ENCODE measurements at regions not wholly inside any gene's neighbourhood (a gene's known extent, or its start where the extent isn't known, plus 50 kb on each side); places are given as distances from the start of the nearest gene placed in this dataset.

DNA sequence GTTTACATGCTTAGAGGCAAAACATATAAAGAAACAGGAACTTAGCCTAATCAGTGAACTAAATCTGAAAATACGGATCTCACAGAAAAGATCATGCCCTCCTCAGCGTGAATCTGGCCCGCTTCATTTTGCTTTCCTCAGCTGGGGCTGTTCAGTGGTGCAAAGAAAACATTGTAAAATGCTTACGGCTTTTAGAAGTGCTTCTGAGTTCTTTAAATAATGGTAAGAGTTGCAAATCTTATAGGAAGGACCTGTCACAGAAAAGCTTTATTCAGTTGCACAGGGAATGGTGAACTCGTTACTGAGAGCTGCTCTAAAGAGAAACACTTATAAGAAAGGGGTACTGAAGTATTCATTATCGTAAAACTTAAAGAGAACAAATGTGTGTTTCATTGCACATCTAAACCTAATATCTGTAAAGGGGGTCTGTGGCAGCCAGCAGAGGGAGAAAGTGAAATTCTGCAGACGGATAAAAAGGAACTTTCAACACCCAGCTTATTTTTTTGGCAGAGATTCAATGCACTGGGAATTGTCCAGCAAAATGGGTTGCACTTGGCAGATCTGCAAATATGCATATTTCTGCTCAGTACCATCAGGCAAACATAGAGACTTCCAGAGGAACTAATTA, 139.2 kb upstream of the ANK2 start:
- TF ChIP-seq ZNF274 (IDR thresholded peaks at IDR 0.05; ENCODE audit: borderline replicate concordance, low read depth, low read length) = no peak
- TF ChIP-seq, protein P1, sequence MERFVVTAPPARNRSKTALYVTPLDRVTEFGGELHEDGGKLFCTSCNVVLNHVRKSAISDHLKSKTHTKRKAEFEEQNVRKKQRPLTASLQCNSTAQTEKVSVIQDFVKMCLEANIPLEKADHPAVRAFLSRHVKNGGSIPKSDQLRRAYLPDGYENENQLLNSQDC (CRISPR knock-in tag; IDR thresholded peaks at IDR 0.05) = no peak
- BruUV-seq (replicated peaks) = no TSS peak
- FAIRE-seq (no peak), ATAC-seq (no peak), DNase-seq (ENCODE audit: extremely low read depth in 1 of 4, low spot score in 3 of 4) (no peak)
- intact Hi-C loops (cut with micrococcal nuclease) = no loop called here
- 0% methylated on average over 7 of the region's 7 CpGs for WGBS (ENCODE audit: insufficient coverage, low coverage, missing lambda C conversion rate)
- H4K20me1 ChIP-seq (replicated peaks; ENCODE audit: control insufficient read depth, insufficient read depth, low read length) = no peaks in the 10 kb centered on the region
- no peak overlapping the region for H3K27ac ChIP-seq (ENCODE audit: extremely low read depth, low read depth, low read length)
- H3K36me3 ChIP-seq (ENCODE audit: control insufficient read depth, insufficient read depth, low read length) = no peaks in the 10 kb centered on the region
- no peaks in the 10 kb centered on the region for H3K27me3 ChIP-seq (ENCODE audit: control insufficient read depth in 2 of 2, insufficient read depth in 2 of 2, low read length in 2 of 2)
- no peaks in the 10 kb centered on the region; a peak in 1 of 5 replicates for H3K4me1 ChIP-seq (replicated peaks in 1 of 2; ENCODE audit: control insufficient read depth in 2 of 2, insufficient read depth in 2 of 2, low read length in 2 of 2)
- no peaks in the 10 kb centered on the region for H3K9me3 ChIP-seq (replicated peaks; ENCODE audit: control insufficient read depth, insufficient read depth, low read depth, low read length)
- no peak overlapping the region for H3K9ac ChIP-seq (ENCODE audit: insufficient read depth in 1 of 2, low read depth in 2 of 2, low read length in 2 of 2)
- ChIA-PET POLR2A (interaction anchor here (1.3 kb wide), 1 partner anchor 14 kb away, joined by 4 read pairs; no protein-coding TSS in a partner anchor), CTCF (ENCODE audit: low intra/inter-chr PET ratio) (interaction anchor here (0.7 kb wide), 1 partner anchor 1472 kb away, joined by 3 read pairs; no protein-coding TSS in a partner anchor)
- no peak overlapping the region for H3K4me2 ChIP-seq (ENCODE audit: insufficient read depth, low read length)
- no peak overlapping the region for H3K4me3 ChIP-seq
- H3K79me2 ChIP-seq (ENCODE audit: control insufficient read depth, insufficient read depth, low read length) = no peaks in the 10 kb centered on the region
- no peak overlapping the region for H2AFZ ChIP-seq (ENCODE audit: low read depth, low read length)
- in situ Hi-C loops (cut with MboI) = no loop called here
- no peaks in the 10 kb centered on the region for H3K9me1 ChIP-seq (ENCODE audit: control insufficient read depth, insufficient read depth, low read length)

DNA sequence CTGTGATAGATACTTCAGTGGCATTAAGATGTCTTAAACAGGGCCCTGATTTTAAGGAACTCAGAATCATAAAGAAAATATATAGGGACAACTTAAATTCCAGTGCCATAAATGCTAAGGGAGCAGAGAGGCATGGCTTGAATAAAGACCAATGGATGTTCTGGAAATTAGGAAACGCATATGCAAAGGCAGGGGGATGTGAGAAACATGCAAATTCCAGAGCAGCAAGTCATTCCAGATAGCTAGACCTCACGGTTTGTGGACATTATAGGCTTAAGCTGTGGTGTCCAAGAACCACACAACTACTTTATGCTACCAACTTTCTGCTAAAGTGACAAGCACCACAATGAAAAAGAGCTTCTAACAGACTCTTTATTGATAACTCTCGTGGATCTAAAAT, 132.6 kb upstream of the ANK2 start:
- H3K4me1 ChIP-seq (replicated peaks in 1 of 2; ENCODE audit: control insufficient read depth in 2 of 2, insufficient read depth in 2 of 2, low read length in 2 of 2) = no peaks in the 10 kb centered on the region
- no peaks in the 10 kb centered on the region for H3K36me3 ChIP-seq (ENCODE audit: control insufficient read depth, insufficient read depth, low read length)
- POLR2A ChIA-PET = no interaction called here
- no TSS peak for BruUV-seq (replicated peaks)
- DNase-seq (ENCODE audit: extremely low read depth in 1 of 4, low spot score in 3 of 4) = no peak
- no peaks in the 10 kb centered on the region for H4K20me1 ChIP-seq (replicated peaks; ENCODE audit: control insufficient read depth, insufficient read depth, low read length)
- no peak overlapping the region for H3K27ac ChIP-seq (ENCODE audit: extremely low read depth, low read depth, low read length)
- no peak for ATAC-seq
- no peak overlapping the region for H3K4me2 ChIP-seq (ENCODE audit: insufficient read depth, low read length)
- H3K9me1 ChIP-seq (ENCODE audit: control insufficient read depth, insufficient read depth, low read length) = no peaks in the 10 kb centered on the region
- no peak overlapping the region for H3K4me3 ChIP-seq
- 2% methylated on average over 3 of the region's 3 CpGs for whole genome bisulfite sequencing (ENCODE audit: insufficient coverage, low coverage, missing lambda C conversion rate)
- no peaks in the 10 kb centered on the region for H3K79me2 ChIP-seq (ENCODE audit: control insufficient read depth, insufficient read depth, low read length)
- H3K9ac ChIP-seq (ENCODE audit: insufficient read depth in 1 of 2, low read depth in 2 of 2, low read length in 2 of 2) = no peak overlapping the region
- in situ Hi-C loops (cut with MboI) = no loop called here
- FAIRE-seq = no peak
- H2AFZ ChIP-seq (ENCODE audit: low read depth, low read length) = no peak overlapping the region
- no peaks in the 10 kb centered on the region for H3K9me3 ChIP-seq (replicated peaks; ENCODE audit: control insufficient read depth, insufficient read depth, low read depth, low read length)
- intact Hi-C loops (cut with micrococcal nuclease) = no loop called here
- CTCF ChIA-PET (ENCODE audit: low intra/inter-chr PET ratio) = no interaction called here
- H3K27me3 ChIP-seq (ENCODE audit: control insufficient read depth in 2 of 2, insufficient read depth in 2 of 2, low read length in 2 of 2) = no peaks in the 10 kb centered on the region
- TF ChIP-seq NCOA2 (IDR thresholded peaks at IDR 0.05; ENCODE audit: partially characterized antibody in 2 of 2) = no peak
- no peak for TF ChIP-seq CBX5 (IDR thresholded peaks at IDR 0.05; ENCODE audit: borderline replicate concordance, low read depth)
- no peak for TF ChIP-seq ZNF707 (CRISPR knock-in tag; conservative IDR thresholded peaks at IDR 0.05)
- TF ChIP-seq, protein P2, sequence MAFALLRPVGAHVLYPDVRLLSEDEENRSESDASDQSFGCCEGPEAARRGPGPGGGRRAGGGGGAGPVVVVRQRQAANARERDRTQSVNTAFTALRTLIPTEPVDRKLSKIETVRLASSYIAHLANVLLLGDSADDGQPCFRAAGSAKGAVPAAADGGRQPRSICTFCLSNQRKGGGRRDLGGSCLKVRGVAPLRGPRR (CRISPR knock-in tag; IDR thresholded peaks at IDR 0.05) = no peak
- no peak for TF ChIP-seq TRIM24 (IDR thresholded peaks at IDR 0.05)
- no peak for TF ChIP-seq PURB (CRISPR knock-in tag; IDR thresholded peaks at IDR 0.05; ENCODE audit: low read depth)
- TF ChIP-seq, protein P3, sequence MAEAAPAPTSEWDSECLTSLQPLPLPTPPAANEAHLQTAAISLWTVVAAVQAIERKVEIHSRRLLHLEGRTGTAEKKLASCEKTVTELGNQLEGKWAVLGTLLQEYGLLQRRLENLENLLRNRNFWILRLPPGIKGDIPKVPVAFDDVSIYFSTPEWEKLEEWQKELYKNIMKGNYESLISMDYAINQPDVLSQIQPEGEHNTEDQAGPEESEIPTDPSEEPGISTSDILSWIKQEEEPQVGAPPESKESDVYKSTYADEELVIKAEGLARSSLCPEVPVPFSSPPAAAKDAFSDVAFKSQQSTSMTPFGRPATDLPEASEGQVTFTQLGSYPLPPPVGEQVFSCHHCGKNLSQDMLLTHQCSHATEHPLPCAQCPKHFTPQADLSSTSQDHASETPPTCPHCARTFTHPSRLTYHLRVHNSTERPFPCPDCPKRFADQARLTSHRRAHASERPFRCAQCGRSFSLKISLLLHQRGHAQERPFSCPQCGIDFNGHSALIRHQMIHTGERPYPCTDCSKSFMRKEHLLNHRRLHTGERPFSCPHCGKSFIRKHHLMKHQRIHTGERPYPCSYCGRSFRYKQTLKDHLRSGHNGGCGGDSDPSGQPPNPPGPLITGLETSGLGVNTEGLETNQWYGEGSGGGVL (CRISPR knock-in tag; IDR thresholded peaks at IDR 0.05) = no peak
- TF ChIP-seq, protein P4, sequence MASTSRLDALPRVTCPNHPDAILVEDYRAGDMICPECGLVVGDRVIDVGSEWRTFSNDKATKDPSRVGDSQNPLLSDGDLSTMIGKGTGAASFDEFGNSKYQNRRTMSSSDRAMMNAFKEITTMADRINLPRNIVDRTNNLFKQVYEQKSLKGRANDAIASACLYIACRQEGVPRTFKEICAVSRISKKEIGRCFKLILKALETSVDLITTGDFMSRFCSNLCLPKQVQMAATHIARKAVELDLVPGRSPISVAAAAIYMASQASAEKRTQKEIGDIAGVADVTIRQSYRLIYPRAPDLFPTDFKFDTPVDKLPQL (IDR thresholded peaks at IDR 0.05; ENCODE audit: extremely low read depth, insufficient read length) = no peak
- no peak for TF ChIP-seq MAZ (CRISPR knock-in tag; conservative IDR thresholded peaks at IDR 0.05 in 1 of 2, IDR thresholded peaks at IDR 0.05 in 1 of 2)
- TF ChIP-seq CREB1 (IDR thresholded peaks at IDR 0.05) = no peak
- no peak for TF ChIP-seq CREB1 (CRISPR knock-in tag; IDR thresholded peaks at IDR 0.05)
- no peak for TF ChIP-seq KDM2B (CRISPR knock-in tag; IDR thresholded peaks at IDR 0.05)
